Activated naive CD8-positive, alpha-beta T cell treated with anti-CD3 and anti-CD28 coated beads, Interleukin-2, amount 10 ng/mL, durations not matched to agents 7 days and 5 days (primary cell): ENCODE measurements at regions not wholly inside any gene's neighbourhood (a gene's known extent, or its start where the extent isn't known, plus 50 kb on each side); places are given as distances from the start of the nearest gene placed in this dataset.
"Not testable (repeated sequence)": the region's sequence is repeated elsewhere in the genome, so short reads cannot be mapped to it uniquely, and the experiment has no call there.

ENCODE experiments used
- ATAC-seq: fragments of 150-1000 bp; cut with Tn5 transposase; one replicate; pipeline ENCODE4 v1.10.0; 2021; ENCODE audit warnings: low read depth, moderate library complexity
- POLR2A ChIA-PET: fragments of 350-600 bp; sonication (Branson Sonifier 250); formaldehyde crosslinking; loops from one replicate; lab custom pipeline; 2021; ENCODE audit warnings: antibody characterized with exemption; lab: Charles Lee
- DNase-seq: peaks from one replicate; pipeline ENCODE4 v3.0.0; 2021
- H3K27ac Mint-ChIP-seq: one replicate; pipeline ENCODE4 v1.8.0; 2022; ENCODE audit warnings: mild to moderate bottlenecking, mixed read lengths
- H3K27me3 Mint-ChIP-seq: one replicate; pipeline ENCODE4 v1.8.0; 2022; ENCODE audit warnings: mild to moderate bottlenecking, moderate library complexity, mixed read lengths
- H3K36me3 Mint-ChIP-seq: one replicate; pipeline ENCODE4 v1.8.0; 2021; ENCODE audit warnings: mild to moderate bottlenecking, mixed read lengths
- H3K4me1 Mint-ChIP-seq: one replicate; pipeline ENCODE4 v1.8.0; 2021; ENCODE audit warnings: mixed read lengths
- H3K4me3 Mint-ChIP-seq: one replicate; pipeline ENCODE4 v1.8.0; 2022; ENCODE audit warnings: mild to moderate bottlenecking, moderate library complexity, mixed read lengths
- H3K9me3 Mint-ChIP-seq: one replicate; pipeline ENCODE4 v1.8.0; 2021; ENCODE audit warnings: mixed read lengths

DNA sequence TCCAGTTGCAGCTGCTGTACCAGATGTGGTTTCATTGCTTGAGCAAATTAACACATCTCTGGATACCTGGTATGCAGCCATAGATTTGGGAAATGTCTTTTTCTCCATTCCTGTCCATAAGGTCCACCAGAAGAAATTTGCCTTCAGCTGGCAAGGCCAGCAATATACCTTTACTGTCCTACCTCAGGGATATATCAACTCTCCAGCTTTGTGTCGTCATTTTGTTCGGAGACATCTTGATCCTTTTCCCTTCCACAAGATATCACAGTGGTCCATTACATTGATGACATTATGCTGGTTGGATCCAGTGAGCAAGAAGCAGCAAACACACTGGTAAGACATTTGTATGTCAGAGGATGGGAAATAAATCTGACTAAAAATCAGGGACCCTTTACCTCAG is 576.1 kb upstream of the FBXO33 start:
- H3K4me3 Mint-ChIP-seq, DNase-seq, H3K36me3 Mint-ChIP-seq, H3K9me3 Mint-ChIP-seq, ATAC-seq, POLR2A ChIA-PET, H3K27ac Mint-ChIP-seq, H3K4me1 Mint-ChIP-seq, H3K27me3 Mint-ChIP-seq: not testable (repeated sequence)

DNA sequence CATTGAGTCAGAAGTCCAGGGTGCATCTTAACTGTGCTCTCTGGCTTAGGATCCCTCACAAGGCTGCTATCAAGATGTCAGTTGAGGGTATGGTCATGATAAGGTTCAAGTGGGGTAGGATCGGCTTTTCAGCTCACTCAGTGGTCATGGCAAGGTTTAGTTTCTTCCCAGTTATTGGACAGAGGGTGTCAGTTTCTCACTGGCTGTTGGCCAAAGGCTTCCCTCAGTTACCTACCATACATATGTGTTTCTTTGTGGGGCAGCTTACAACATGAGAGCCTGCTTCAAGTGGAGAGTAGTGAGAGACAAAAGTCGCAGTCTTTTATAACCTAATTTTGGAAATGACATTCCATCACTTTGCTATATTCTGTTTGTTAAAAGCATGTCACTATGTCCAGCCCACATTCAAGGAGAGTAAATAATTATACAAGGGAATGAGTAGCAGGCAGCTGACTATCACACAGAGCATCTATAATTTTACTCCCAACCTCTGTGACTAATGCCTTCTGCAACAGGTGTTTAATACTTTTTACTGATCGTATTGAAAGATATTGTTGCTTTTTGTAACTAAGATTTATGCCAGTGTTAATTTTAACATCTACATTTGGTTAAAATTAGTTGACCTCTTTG is 572.8 kb upstream of the FBXO33 start:
- Mint-ChIP-seq H3K4me3 (no peak overlapping the region), H3K9me3 (no peaks in the 10 kb centered on the region), H3K27me3 (no peaks in the 10 kb centered on the region), H3K4me1 (no peaks in the 10 kb centered on the region), H3K27ac (no peak overlapping the region), H3K36me3 (no peaks in the 10 kb centered on the region)
- ATAC-seq (no peak), DNase-seq (no peak)
- POLR2A ChIA-PET, result no interaction called here

DNA sequence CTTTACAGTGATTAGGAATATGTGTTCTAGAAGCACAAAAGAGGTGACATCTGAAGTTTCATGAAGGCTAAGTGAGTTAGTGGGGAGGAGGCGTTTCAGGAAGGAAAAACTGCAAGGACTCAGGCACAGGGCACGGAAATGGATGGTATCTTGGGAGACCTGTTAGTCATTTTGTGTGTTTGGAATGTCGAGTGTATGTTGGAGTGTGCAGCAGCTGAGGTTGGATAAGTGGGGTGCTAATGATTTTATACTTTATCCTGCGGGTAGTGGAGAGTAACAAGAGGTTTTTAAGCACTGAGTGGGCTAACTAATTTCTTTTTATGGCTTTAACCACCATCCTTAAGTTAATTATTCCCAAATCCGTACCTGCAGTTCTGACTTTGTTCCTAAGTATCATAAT is 571.5 kb upstream of the FBXO33 start:
- Mint-ChIP-seq H3K27me3 (no peaks in the 10 kb centered on the region), H3K4me1 (no peaks in the 10 kb centered on the region), H3K27ac (no peak overlapping the region), H3K9me3 (no peaks in the 10 kb centered on the region), H3K4me3 (no peak overlapping the region), H3K36me3 (no peaks in the 10 kb centered on the region)
- ATAC-seq (no peak), DNase-seq (no peak)
- POLR2A ChIA-PET, result no interaction called here

DNA sequence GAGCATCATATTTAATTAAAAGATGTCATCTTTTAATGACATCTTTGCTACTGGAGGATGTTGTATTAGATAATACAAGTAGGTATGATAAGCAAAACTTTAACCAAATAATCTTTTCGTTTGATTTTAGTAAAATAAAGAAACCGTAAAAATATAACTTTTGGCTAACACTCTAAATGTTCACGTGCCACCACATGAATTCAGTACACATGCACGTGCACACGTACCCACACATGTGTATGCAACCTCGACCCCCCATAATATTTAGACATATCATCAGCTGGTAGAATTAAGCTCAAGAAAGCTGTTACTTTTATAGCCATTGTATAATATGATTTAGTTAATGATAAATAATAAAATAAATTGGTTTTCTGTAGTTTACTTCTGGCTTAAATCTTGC is 566.6 kb upstream of the FBXO33 start:
- Mint-ChIP-seq H3K4me1 (no peaks in the 10 kb centered on the region), H3K27me3 (peaks cover 2% of the 10 kb centered on the region), H3K36me3 (no peaks in the 10 kb centered on the region), H3K27ac (no peak overlapping the region), H3K9me3 (peaks cover 1% of the 10 kb centered on the region), H3K4me3 (no peak overlapping the region)
- DNase-seq (no peak), ATAC-seq (no peak)
- POLR2A ChIA-PET, result no interaction called here

DNA sequence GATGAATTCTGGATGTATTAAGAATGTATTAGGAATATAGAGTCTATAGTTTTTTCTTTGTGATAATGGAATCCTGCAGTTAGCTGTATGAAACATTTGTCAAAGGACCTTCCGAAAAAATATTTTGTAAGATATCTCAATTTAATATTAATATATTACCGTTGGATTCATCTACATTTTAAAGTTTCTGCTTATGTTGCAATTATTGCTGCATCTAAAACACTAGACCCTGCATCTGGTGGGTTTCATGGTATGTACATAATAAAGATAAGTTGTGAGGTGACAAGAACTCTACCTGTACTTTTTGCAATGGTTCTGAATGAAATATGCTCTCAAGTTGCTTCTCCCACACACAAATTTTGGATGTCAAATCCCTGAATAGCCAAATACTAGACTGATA is 565.9 kb upstream of the FBXO33 start:
- no peak overlapping the region for H3K4me3 Mint-ChIP-seq
- POLR2A ChIA-PET, result no interaction called here
- H3K4me1 Mint-ChIP-seq, result no peaks in the 10 kb centered on the region
- peaks cover 2% of the 10 kb centered on the region for H3K27me3 Mint-ChIP-seq
- H3K27ac Mint-ChIP-seq, result no peak overlapping the region
- ATAC-seq (no peak), DNase-seq (no peak)
- no peaks in the 10 kb centered on the region for H3K36me3 Mint-ChIP-seq
- H3K9me3 Mint-ChIP-seq, result peaks cover 1% of the 10 kb centered on the region

DNA sequence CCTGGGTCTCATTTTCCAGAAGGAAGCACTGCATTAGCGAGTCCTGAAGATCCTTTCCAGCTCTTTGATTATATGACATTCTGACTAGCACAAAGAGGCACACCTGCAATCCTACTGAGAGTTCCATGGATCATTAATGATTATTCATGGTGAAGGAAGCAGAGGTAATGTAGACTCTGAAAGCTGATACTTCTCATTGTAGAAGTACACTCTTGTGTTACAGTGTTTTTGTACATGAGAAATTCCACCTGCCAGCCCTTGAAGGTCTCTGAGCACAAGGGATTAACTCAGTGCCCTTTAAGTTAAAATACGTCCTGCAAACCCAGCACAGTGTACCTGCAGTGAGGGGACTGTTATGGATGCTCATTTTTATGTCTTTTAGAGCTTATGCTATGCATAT is 558.8 kb upstream of the FBXO33 start:
- Mint-ChIP-seq H3K4me3 (no peak overlapping the region), H3K27ac (no peak overlapping the region), H3K9me3 (peaks cover 1% of the 10 kb centered on the region), H3K4me1 (no peaks in the 10 kb centered on the region), H3K27me3 (no peaks in the 10 kb centered on the region), H3K36me3 (no peaks in the 10 kb centered on the region)
- POLR2A ChIA-PET, result no interaction called here
- DNase-seq, result no peak
- no peak for ATAC-seq

DNA sequence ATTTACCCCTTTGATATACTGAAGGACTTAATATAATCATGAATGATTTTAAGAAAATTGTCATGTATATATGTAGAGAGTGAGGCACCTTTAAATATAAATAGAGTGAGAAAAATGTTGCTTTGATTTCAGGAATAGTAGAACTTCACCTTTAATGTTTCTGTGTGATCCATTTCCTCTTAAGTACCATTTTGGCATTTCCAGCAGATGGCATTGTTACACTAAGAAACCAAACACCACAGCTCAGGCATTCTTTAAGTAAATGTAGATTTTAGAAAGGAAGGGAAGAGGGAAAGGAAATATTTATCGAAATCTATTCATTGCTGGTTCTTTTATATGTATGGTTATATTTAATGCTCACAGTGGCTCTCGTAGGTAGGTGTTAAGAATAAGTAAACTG is 556.7 kb upstream of the FBXO33 start:
- Mint-ChIP-seq H3K27ac (no peak overlapping the region), H3K4me1 (no peaks in the 10 kb centered on the region), H3K27me3 (no peaks in the 10 kb centered on the region), H3K36me3 (no peaks in the 10 kb centered on the region), H3K9me3 (no peaks in the 10 kb centered on the region), H3K4me3 (no peak overlapping the region)
- POLR2A ChIA-PET, result no interaction called here
- DNase-seq (no peak), ATAC-seq (no peak)

DNA sequence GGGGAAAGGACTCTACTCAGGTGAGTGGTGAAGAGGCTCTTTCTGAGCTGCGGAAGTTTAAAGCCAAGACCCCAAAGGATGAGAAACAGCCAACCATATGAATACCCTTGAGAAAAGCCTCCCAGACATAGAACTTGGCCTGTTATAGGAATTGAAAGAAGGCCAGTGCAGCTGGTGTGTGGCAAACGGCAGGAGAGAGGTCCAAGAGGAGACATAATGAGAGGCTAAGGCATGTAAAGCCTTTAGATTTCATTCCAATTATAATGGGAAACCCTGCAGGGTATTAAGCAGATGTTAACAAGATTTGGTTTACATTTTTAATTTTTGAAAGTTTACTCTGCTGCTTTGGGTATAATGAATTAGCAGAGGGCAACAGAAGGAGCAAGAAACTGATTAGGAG is 552.1 kb upstream of the FBXO33 start:
- DNase-seq (no peak), ATAC-seq (no peak)
- Mint-ChIP-seq H3K4me1 (no peaks in the 10 kb centered on the region), H3K4me3 (no peak overlapping the region), H3K27me3 (no peaks in the 10 kb centered on the region), H3K9me3 (no peaks in the 10 kb centered on the region), H3K36me3 (no peaks in the 10 kb centered on the region), H3K27ac (no peak overlapping the region)
- POLR2A ChIA-PET, result no interaction called here

DNA sequence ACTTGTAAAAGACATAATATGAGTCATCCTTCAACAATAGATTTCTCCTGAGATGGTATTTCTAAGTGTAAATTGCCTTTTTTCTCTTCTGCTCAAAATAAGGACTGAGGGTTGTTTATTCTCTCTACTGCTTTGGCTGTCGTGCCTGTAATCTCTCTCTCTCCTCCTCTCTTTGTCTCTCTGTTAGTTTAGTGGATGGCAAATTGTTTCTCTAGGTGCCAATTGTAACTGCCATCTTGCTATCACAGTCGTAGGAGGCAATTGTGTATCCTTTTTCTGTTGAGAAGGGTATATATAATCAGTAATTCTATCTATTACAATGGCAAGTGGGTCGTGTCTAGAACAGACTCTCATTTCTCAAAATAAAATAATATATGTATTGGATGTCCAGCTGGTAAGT is 545.0 kb upstream of the FBXO33 start:
- no peak for ATAC-seq
- H3K27me3 Mint-ChIP-seq, result no peaks in the 10 kb centered on the region
- POLR2A ChIA-PET, result no interaction called here
- DNase-seq, result no peak
- no peak overlapping the region for H3K4me3 Mint-ChIP-seq
- no peaks in the 10 kb centered on the region for H3K9me3 Mint-ChIP-seq
- H3K36me3 Mint-ChIP-seq, result no peaks in the 10 kb centered on the region
- no peaks in the 10 kb centered on the region for H3K4me1 Mint-ChIP-seq
- H3K27ac Mint-ChIP-seq, result no peak overlapping the region

DNA sequence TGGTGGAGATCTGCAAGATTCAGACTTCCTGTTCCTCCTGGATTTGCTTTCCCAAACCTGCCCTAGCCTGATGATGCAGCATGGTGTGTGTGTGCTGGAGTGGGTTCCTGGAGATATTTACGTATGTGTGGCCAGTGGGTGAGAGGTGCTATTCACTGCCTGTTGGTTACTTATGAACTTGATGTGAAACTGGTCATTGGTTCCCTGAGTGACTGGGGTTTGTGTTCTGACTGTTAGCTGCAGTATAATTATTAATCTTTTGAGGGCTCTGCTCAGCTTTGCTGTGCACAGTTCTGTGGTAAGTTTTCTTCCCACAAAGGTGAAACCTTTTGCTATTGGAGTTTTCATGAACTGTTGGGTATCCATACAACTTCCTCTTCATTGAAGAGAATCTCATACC is 541.8 kb upstream of the FBXO33 start:
- ATAC-seq (no peak), DNase-seq (no peak)
- Mint-ChIP-seq H3K36me3 (no peaks in the 10 kb centered on the region), H3K9me3 (no peaks in the 10 kb centered on the region), H3K27me3 (no peaks in the 10 kb centered on the region), H3K27ac (no peak overlapping the region), H3K4me3 (no peak overlapping the region), H3K4me1 (no peaks in the 10 kb centered on the region)
- POLR2A ChIA-PET, result no interaction called here

DNA sequence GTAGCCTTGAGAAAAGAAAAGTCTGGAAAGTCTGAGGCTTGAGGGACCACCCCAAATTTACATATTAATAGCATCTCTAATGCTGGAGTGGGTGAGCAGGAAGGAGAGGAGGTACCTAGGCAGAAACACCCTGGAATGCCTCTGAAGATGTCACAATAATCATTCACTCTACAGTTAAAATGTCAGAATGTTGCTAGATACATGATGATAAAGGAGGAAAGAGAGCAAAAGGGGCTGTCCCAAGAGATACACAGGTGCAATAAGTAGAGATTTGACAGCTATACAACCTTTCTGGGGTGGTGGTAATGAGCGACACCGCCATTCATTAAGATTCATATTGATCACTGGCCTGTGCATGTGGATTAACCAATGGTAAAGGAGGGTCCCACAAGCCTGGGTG is 540.5 kb upstream of the FBXO33 start:
- H3K4me1 Mint-ChIP-seq, result no peaks in the 10 kb centered on the region
- ATAC-seq (no peak), DNase-seq (no peak)
- H3K27ac Mint-ChIP-seq, result no peak overlapping the region
- no peaks in the 10 kb centered on the region for H3K27me3 Mint-ChIP-seq
- no peak overlapping the region for H3K4me3 Mint-ChIP-seq
- H3K9me3 Mint-ChIP-seq, result no peaks in the 10 kb centered on the region
- no peaks in the 10 kb centered on the region for H3K36me3 Mint-ChIP-seq
- POLR2A ChIA-PET, result no interaction called here

DNA sequence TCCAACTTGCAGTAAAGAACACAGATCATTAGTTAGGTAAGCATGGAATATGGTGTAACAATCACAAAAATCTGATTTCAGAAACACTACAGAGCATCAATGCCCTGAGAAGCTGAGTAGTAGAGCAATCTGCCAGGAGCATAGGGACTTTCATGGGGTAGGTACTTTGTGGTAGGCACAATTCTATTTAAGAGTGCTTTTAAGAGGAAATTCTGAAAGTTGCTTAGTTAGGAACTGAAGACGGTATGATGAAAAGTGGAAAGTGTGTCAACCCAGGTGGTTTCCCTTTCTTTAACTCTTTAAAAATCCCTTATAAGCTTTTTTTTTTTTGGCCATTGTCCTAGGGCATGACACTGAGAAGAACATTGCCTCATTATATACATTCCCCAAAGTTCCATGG is 535.7 kb upstream of the FBXO33 start:
- POLR2A ChIA-PET, result no interaction called here
- no peaks in the 10 kb centered on the region for H3K4me1 Mint-ChIP-seq
- H3K9me3 Mint-ChIP-seq, result no peaks in the 10 kb centered on the region
- ATAC-seq (no peak), DNase-seq (no peak)
- H3K4me3 Mint-ChIP-seq, result no peak overlapping the region
- H3K27ac Mint-ChIP-seq, result no peak overlapping the region
- no peaks in the 10 kb centered on the region for H3K36me3 Mint-ChIP-seq
- H3K27me3 Mint-ChIP-seq, result no peaks in the 10 kb centered on the region

DNA sequence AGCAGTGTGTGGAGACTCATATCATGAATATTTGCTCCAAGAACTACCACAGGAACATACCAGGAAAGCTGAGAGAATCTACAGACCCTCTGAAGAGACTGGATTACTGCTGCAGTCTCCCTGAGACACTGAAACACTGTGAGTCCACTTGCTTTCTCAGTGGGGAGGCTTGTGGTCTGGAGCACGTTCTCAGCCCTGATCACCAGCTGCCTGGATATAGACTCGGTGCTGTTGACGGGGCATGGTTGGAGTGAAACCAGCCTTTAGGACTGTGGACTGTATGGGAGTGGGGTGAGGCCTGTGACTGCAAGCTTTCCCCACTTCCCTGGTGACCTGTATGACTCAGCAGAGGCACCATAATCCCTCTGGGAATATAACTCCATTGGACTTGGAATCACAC is 525.8 kb upstream of the FBXO33 start:
- peaks cover 23% of the 10 kb centered on the region for H3K9me3 Mint-ChIP-seq
- no peak for ATAC-seq
- H3K27ac Mint-ChIP-seq, result no peak overlapping the region
- no peak overlapping the region for H3K4me3 Mint-ChIP-seq
- DNase-seq, result no peak
- H3K27me3 Mint-ChIP-seq, result no peaks in the 10 kb centered on the region
- POLR2A ChIA-PET, result no interaction called here
- no peaks in the 10 kb centered on the region for H3K4me1 Mint-ChIP-seq
- no peaks in the 10 kb centered on the region for H3K36me3 Mint-ChIP-seq

DNA sequence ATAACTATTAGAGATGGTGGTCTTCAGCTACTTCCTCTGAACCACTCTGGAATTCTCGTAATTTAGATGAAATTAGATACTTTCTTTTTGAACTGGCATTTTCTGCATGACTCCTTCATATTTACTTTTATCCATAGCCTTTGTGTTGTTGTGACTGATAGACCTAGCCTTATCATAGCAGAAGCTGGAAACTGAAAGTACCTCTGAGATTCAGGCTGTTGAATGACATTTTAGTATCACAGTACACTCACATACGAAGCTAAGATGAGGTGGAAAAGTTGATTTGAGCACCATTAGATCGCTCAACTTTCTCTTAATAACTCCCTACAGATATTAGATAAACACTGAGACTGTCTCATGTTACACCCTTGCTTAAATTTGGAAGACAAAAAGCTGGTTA is 525.1 kb upstream of the FBXO33 start:
- no peaks in the 10 kb centered on the region for H3K36me3 Mint-ChIP-seq
- H3K9me3 Mint-ChIP-seq, result peaks cover 25% of the 10 kb centered on the region
- H3K27ac Mint-ChIP-seq, result no peak overlapping the region
- POLR2A ChIA-PET, result no interaction called here
- H3K4me3 Mint-ChIP-seq, result no peak overlapping the region
- no peak for DNase-seq
- ATAC-seq, result no peak
- H3K27me3 Mint-ChIP-seq, result no peaks in the 10 kb centered on the region
- no peaks in the 10 kb centered on the region for H3K4me1 Mint-ChIP-seq

DNA sequence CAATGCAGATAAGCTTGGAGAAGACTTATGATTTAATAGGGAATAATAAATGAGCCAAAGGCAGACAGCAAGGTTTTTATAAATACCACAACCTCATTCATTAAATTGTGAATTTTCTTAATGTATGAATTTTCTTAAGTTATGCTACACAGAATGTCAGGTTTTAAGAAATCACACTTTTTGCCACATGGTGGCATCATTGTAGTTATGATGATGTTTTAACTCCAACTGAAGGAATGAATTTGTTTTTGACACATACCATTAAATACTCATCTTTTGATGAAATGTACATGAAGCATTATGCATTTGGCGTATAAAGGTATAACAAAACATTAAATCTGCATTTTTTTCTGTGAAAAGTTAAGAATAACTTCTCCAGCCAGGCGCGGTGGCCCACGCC is 524.1 kb upstream of the FBXO33 start:
- no peak overlapping the region for H3K27ac Mint-ChIP-seq
- no peak overlapping the region for H3K4me3 Mint-ChIP-seq
- H3K36me3 Mint-ChIP-seq, result no peaks in the 10 kb centered on the region
- DNase-seq (no peak), ATAC-seq (no peak)
- H3K27me3 Mint-ChIP-seq, result no peaks in the 10 kb centered on the region
- no peaks in the 10 kb centered on the region for H3K4me1 Mint-ChIP-seq
- H3K9me3 Mint-ChIP-seq, result peaks cover 21% of the 10 kb centered on the region
- POLR2A ChIA-PET, result no interaction called here
